Muscle layer of colon (tissue), 2 donors: ENCODE measurements at regions not wholly inside any gene's neighbourhood (a gene's known extent, or its start where the extent isn't known, plus 50 kb on each side); places are given as distances from the start of the nearest gene placed in this dataset.

Experiments used
- H3K27ac ChIP-seq: one replicate; pipeline ENCODE4 v1.7.0; 2013; ENCODE audit warnings: low read depth, mild to moderate bottlenecking, low read length, moderate library complexity
- H3K27me3 ChIP-seq, 2 donors: one replicate each; pipeline ENCODE4 v1.7.0; 2013; ENCODE audit warnings: low read length in 2 of 2, mild to moderate bottlenecking in 2 of 2; ENCODE audit not compliant: insufficient read depth in 2 of 2, control insufficient read depth in 1 of 2
- H3K36me3 ChIP-seq: one replicate; pipeline ENCODE4 v1.7.0; 2013; ENCODE audit warnings: mild to moderate bottlenecking, low read length; ENCODE audit not compliant: insufficient read depth
- H3K4me1 ChIP-seq: one replicate; pipeline ENCODE4 v1.7.0; 2013; ENCODE audit warnings: mild to moderate bottlenecking, low read length; ENCODE audit not compliant: insufficient read depth
- H3K4me3 ChIP-seq, 2 donors: one replicate each; pipeline ENCODE4 v1.7.0; 2013; ENCODE audit warnings: low read length in 2 of 2, low read depth in 1 of 2, mild to moderate bottlenecking in 1 of 2, moderate library complexity in 1 of 2
- H3K9ac ChIP-seq: one replicate; pipeline ENCODE4 v1.7.0; 2013; ENCODE audit warnings: low read length
- H3K9me3 ChIP-seq: one replicate; pipeline ENCODE4 v1.7.0; 2013; ENCODE audit warnings: mild to moderate bottlenecking, low read length
- donor health status: abdominal sarcoma.
- donor health status: Adenocarcinoma of cecum.

DNA sequence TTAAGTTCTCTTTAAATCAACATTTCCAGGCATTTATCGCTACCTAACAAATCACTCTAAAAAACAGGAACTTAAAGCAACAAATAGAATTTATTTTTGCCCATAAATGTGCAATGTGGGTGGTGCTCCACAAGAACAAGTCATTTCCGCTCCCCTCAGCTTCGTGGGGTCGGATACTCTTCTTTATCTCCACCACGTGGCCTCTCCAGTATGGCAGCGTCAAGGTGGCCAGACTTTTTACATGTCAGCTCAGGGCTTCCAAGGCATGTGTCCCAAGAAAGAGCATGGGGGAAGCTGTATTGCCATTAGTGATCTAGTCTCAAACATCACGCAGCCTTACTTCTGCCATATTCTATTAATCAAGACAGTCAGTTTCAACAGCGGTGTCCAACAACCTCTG is 249.2 kb upstream of the NOCT start:
- Histone ChIP-seq H3K27me3 (no peaks in the 10 kb centered on the region), H3K4me1 (no peaks in the 10 kb centered on the region), H3K9me3 (no peaks in the 10 kb centered on the region), H3K9ac (no peak overlapping the region), H3K27ac (no peak overlapping the region), H3K36me3 (no peaks in the 10 kb centered on the region), H3K4me3 (no peak overlapping the region)

DNA sequence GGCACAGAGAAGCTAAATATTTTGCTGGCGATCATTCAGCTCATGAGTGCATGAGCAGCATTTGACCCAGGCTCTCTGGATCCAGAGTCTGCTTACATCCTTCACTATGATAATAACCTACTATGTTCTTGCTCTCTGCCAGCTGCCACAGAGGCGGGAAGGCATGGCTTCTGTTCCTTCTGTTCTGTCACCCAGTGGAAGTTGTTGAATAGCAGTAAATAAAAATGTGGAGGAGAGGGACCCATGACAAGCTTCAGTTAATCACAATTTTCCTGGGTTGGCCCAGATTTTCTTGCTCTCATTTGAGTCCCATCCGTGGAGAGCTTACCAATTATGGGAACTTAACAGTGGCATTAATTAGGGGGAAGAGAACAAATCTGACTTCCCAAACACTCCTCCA is 250.1 kb upstream of the NOCT start:
- Histone ChIP-seq H3K27me3 (no peaks in the 10 kb centered on the region), H3K36me3 (no peaks in the 10 kb centered on the region), H3K4me1 (no peaks in the 10 kb centered on the region)

DNA sequence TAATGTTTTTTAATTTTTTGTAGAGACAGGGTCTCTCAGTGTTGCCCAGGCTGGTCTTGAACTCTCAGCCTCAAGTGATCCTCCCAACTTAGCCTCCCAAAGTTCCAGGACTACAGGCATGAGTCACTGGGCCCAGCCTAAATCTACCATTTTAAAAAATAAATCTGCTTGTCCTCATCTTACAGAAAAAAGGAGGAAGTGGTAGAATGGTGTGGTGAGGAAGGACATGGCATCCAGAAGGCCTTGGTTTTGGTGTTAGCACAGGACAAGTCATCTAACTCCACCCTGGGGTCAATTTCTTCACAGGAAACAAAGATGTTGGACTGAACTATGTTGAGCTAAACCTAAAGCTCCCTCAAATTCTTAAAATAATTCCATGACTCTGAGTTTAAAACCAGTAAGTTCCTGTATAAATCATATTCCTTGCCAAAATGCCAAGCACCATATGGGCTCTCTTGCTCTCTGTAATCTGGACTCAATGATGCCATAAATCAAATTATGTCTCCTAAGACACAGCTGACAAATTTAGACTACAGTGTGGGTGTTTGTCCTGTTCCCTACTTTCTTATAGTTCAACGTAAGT is 253.9 kb upstream of the NOCT start:
- H3K27ac ChIP-seq: no peak overlapping the region
- no peak overlapping the region for H3K9ac ChIP-seq
- H3K4me3 ChIP-seq: no peak overlapping the region
- H3K27me3 ChIP-seq: no peaks in the 10 kb centered on the region
- H3K9me3 ChIP-seq: no peaks in the 10 kb centered on the region
- H3K4me1 ChIP-seq: no peaks in the 10 kb centered on the region
- no peaks in the 10 kb centered on the region for H3K36me3 ChIP-seq

More for the DNA sequence above, 250.1 kb upstream of the NOCT start:
- H3K27ac ChIP-seq: no peak overlapping the region
- no peaks in the 10 kb centered on the region for H3K9me3 ChIP-seq
- no peak overlapping the region for H3K9ac ChIP-seq
- no peak overlapping the region for H3K4me3 ChIP-seq

DNA sequence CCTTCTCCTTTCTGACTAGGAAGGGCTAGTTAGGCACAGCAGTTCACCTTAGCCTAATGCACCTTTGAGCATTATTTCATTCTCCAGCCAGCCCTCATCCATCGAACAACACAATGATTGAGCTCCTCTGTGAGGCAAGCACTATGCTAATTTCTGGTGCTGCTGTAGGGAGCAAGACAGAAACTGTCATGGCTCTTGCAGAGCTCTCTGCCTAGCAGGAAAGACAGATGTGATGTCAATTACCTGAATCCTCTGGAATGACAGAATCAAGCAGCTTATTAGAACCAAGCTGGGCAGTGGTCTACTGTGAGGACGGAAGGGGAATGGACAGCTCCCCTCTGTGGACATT is 256.1 kb upstream of the NOCT start:
- no peak overlapping the region for H3K4me3 ChIP-seq
- H3K27ac ChIP-seq: no peak overlapping the region

DNA sequence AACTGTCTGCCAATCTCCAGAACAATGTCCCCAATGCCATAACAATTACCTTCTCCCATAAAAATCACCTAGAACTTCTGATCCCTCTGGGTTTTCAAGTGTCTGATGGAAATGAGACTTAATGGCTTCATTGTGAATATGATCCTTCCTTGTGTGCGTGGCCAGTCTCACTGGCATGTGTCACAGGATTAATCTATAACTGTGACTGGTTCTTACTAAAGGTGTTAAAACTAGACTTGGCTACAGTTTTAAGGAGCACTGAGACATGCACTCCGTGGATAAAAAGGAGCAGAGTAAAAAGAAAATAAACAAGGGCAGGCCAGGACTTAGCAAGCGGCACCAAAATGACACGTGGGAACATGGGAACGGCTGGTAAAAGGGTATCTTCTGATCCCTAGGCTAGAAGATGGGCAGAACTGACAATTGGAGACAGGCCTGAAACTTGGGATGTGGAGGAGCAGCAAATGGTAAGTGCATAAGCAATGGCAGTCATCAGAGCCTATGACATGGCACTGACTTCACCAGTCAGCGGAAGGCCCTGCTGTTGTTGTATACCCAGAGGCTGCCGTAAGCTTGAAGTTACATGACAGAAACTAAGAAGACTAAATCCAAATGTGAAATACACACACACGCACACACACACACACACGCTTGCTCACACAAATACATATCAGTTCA is 256.6 kb upstream of the NOCT start:
- no peaks in the 10 kb centered on the region for H3K4me1 ChIP-seq
- H3K9ac ChIP-seq: no peak overlapping the region
- H3K4me3 ChIP-seq: no peak overlapping the region
- H3K27me3 ChIP-seq: no peaks in the 10 kb centered on the region
- H3K9me3 ChIP-seq: no peaks in the 10 kb centered on the region
- H3K27ac ChIP-seq: no peak overlapping the region
- H3K36me3 ChIP-seq: no peaks in the 10 kb centered on the region

More for the DNA sequence above, 256.1 kb upstream of the NOCT start:
- Histone ChIP-seq H3K9me3 (no peaks in the 10 kb centered on the region), H3K27me3 (no peaks in the 10 kb centered on the region), H3K4me1 (no peaks in the 10 kb centered on the region), H3K9ac (no peak overlapping the region), H3K36me3 (no peaks in the 10 kb centered on the region)

DNA sequence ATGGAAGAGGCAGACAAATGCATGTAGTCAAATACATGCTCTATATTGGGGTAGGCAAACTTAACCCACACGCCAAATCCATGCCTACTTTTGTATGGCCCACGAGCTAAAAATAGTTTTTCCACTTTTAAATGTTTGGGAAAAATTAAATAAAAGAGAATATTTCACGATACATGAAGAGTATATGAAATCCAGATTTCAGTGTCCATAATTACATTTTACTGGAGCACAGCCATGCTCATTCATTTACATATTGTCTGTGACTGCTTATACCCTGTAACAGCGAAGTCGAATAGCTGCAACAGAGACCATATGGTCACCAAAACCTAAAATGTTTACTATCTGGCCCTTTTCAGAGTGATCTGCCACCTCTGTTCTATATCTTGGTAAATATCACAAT is 257.4 kb upstream of the NOCT start:
- H3K4me1 ChIP-seq: no peaks in the 10 kb centered on the region
- no peak overlapping the region for H3K9ac ChIP-seq
- no peaks in the 10 kb centered on the region for H3K36me3 ChIP-seq
- H3K4me3 ChIP-seq: no peak overlapping the region
- no peak overlapping the region for H3K27ac ChIP-seq
- no peaks in the 10 kb centered on the region for H3K9me3 ChIP-seq
- no peaks in the 10 kb centered on the region for H3K27me3 ChIP-seq

DNA sequence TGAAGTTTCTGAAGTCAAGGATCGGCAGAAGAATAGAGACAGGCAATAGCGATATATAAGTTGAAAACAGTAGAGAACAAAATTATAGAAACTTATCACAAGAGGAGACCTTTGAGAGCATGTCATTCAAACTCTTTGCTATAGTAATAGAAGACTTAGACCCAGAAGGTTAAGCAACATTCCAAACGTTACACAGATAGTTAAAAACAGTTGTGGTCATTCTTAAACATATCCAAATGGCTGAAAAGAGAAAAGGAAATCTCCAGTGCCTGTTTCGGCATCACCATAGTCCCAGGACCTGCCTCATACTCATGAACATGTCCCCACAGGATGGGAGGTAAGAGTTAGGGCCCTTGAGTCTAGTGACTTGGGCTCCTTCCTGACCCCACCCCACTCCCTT is 258.1 kb upstream of the NOCT start:
- H3K4me1 ChIP-seq: no peaks in the 10 kb centered on the region
- H3K36me3 ChIP-seq: no peaks in the 10 kb centered on the region
- H3K27me3 ChIP-seq: no peaks in the 10 kb centered on the region
- no peak overlapping the region for H3K9ac ChIP-seq
- H3K9me3 ChIP-seq: peaks cover 3% of the 10 kb centered on the region
- H3K27ac ChIP-seq: no peak overlapping the region
- H3K4me3 ChIP-seq: no peak overlapping the region

DNA sequence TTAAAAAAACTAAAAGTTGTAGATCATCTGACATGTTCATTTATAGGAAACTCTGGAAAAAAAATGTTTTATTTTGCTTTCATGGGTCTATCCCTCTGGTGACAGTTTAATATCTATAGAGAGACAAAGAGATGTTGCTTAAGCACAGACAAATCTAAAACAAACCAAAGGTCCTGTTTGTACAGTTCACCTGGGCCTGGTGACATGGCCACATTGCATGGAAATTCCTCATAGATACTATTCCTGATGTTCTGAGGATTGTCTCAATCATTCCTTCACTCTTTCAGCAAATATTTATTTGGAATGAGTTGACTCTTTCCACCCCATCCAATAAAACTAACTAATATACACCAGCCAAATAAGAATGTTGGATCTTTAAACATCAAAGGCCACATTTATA is 259.1 kb upstream of the NOCT start:
- peaks cover 3% of the 10 kb centered on the region for H3K9me3 ChIP-seq
- H3K4me1 ChIP-seq: no peaks in the 10 kb centered on the region
- no peak overlapping the region for H3K27ac ChIP-seq
- no peak overlapping the region for H3K9ac ChIP-seq
- H3K27me3 ChIP-seq: no peaks in the 10 kb centered on the region
- H3K4me3 ChIP-seq: no peak overlapping the region
- no peaks in the 10 kb centered on the region for H3K36me3 ChIP-seq

DNA sequence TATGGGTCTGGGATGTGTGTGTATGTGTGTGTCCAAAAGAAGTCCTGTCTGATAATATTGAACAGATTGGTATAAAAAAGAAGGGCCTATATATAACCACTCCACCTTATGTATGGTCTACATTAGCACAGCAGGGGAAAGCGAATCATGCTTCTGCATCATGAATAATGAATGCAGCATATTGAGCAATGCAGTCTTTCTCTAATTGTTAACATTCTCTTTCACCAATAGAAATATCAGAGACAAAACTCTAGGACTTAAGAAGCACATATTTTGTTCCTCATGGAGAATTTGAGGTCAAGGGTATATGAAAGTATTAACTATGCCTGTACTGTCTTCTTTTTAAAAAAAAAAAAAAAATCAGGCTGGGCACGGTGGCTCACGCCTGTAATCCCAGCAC is 264.3 kb upstream of the NOCT start:
- Histone ChIP-seq H3K27me3 (no peaks in the 10 kb centered on the region), H3K4me1 (no peaks in the 10 kb centered on the region), H3K9ac (no peak overlapping the region)

DNA sequence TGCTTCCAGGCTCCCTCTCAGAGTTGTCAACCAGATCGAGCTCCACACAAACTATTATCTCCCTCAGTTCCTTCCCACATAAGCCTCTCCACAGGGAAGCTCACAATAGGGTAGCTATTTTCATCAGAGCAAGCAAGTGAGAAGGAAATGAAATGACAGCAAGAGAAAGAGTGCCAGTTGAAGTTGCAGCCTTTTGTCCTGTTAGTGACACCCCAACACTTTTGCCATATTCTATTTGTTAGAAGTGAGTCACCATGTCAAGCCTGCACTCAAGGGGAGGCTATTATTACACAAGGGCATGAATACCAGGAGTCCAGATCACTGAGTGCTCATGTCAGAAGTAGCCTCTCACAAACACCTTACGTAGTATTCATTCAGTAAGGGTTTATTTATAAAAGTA is 266.3 kb upstream of the NOCT start:
- Histone ChIP-seq H3K9ac (no peak overlapping the region), H3K27ac (no peak overlapping the region), H3K4me1 (no peaks in the 10 kb centered on the region), H3K27me3 (no peaks in the 10 kb centered on the region), H3K36me3 (no peaks in the 10 kb centered on the region), H3K4me3 (no peak overlapping the region), H3K9me3 (peaks cover 3% of the 10 kb centered on the region)

More for the DNA sequence above, 264.3 kb upstream of the NOCT start:
- no peaks in the 10 kb centered on the region for H3K36me3 ChIP-seq
- H3K27ac ChIP-seq: no peak overlapping the region
- peaks cover 3% of the 10 kb centered on the region for H3K9me3 ChIP-seq
- no peak overlapping the region for H3K4me3 ChIP-seq

DNA sequence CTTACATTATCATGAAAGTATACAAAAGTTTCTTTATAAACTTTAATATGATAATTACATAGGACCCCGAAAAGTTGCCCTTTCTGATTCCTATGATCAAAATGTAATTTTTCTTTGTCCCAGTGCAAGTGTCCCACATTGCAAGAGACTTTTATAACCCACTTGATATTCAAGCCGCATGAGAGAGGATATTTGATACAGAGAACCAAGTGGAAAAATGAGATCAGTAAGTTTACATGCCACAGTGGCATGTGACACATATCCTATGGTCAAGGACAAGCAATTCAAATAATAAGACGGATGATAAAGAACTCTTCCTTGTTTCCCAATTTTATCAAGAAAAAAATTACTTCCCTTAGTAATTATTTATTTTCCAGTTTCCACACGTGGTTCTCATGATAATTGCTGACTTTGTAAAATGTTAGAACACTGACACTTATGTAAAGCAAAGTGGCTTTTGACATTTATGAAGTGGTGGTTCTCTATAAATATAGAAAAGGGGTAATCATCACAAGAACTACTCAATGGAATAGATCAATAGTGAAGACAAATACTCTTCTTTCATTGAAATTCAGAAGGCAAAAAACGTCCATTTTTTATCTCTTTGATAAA is 273.7 kb upstream of the NOCT start:
- Histone ChIP-seq H3K4me1 (no peaks in the 10 kb centered on the region), H3K4me3 (no peak overlapping the region), H3K27me3 (no peaks in the 10 kb centered on the region)

More for the DNA sequence above, 273.7 kb upstream of the NOCT start:
- H3K9ac ChIP-seq: no peak overlapping the region
- no peaks in the 10 kb centered on the region for H3K36me3 ChIP-seq
- no peak overlapping the region for H3K27ac ChIP-seq
- no peaks in the 10 kb centered on the region for H3K9me3 ChIP-seq
